Adrenal gland (tissue), 5 donors: ENCODE measurements at regions not wholly inside any gene's neighbourhood (a gene's known extent, or its start where the extent isn't known, plus 50 kb on each side); places are given as distances from the start of the nearest gene placed in this dataset.

Source experiments
- CTCF ChIP-seq, 6 experiments: fragments of 450-650 bp in 4 of 6; fragments of 200-600 bp in 2 of 6; sonication (generic) in 1 of 6; IDR thresholded peaks; 1 replicate in 5 of 6; 2 replicates in 1 of 6; pipeline versions ENCODE4 v1.5.1 to v1.8.0; 2016 to 2021; ENCODE audit warnings: antibody characterized with exemption in 6 of 6, mild to moderate bottlenecking in 2 of 6, moderate library complexity in 1 of 6
- POLR2A ChIP-seq, 2 donors: fragments of 450-650 bp; IDR thresholded peaks; one replicate each; pipeline ENCODE4 v1.6.1; 2017; ENCODE audit warnings: antibody characterized with exemption in 2 of 2, mild to moderate bottlenecking in 2 of 2, moderate library complexity in 1 of 2
- donor health status: DM: no; HTN: no; CAD: no.

- no peak for TF ChIP-seq CTCF (IDR thresholded peaks at IDR 0.05)
- TF ChIP-seq POLR2A (IDR thresholded peaks at IDR 0.05), result no peak
Measured at GRCh38 chr9:13411791-13412190, 132.3 kb upstream of the MPDZ start.
